ENCODE measurements at regions not wholly inside any gene's neighbourhood (a gene's known extent, or its start where the extent isn't known, plus 50 kb on each side); places are given as distances from the start of the nearest gene placed in this dataset.

DNA sequence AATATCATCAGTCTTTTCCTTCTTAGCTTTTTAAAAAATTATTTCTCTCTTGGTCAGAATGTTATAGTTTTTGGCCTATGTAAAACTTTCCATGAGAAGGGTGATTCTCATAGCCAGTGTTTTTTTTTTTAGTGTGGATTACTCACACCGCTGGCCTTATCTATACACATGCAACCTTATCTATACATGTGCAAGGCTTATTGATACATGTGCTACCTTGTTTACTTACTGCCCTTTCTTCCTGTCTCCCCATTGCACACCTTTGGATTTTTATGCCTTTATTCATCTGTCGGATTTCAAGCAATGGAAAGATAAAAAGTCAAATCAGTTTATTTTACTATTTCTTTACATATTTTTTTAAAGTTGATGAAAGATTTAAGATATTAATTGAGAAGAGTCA, 660.0 kb upstream of the FZD8 start:
- Histone ChIP-seq H3K79me2 (ENCODE audit: insufficient read depth, low read length) (no peaks in the 10 kb centered on the region), H3K27me3 (ENCODE audit: insufficient read depth, low read length) (no peaks in the 10 kb centered on the region)
- intact Hi-C loops (cut with micrococcal nuclease): no loop called here

More for the DNA sequence above, 660.0 kb upstream of the FZD8 start:
- DNase-seq (ENCODE audit: low read depth, low spot score): no peak
- TF ChIP-seq, protein P1, sequence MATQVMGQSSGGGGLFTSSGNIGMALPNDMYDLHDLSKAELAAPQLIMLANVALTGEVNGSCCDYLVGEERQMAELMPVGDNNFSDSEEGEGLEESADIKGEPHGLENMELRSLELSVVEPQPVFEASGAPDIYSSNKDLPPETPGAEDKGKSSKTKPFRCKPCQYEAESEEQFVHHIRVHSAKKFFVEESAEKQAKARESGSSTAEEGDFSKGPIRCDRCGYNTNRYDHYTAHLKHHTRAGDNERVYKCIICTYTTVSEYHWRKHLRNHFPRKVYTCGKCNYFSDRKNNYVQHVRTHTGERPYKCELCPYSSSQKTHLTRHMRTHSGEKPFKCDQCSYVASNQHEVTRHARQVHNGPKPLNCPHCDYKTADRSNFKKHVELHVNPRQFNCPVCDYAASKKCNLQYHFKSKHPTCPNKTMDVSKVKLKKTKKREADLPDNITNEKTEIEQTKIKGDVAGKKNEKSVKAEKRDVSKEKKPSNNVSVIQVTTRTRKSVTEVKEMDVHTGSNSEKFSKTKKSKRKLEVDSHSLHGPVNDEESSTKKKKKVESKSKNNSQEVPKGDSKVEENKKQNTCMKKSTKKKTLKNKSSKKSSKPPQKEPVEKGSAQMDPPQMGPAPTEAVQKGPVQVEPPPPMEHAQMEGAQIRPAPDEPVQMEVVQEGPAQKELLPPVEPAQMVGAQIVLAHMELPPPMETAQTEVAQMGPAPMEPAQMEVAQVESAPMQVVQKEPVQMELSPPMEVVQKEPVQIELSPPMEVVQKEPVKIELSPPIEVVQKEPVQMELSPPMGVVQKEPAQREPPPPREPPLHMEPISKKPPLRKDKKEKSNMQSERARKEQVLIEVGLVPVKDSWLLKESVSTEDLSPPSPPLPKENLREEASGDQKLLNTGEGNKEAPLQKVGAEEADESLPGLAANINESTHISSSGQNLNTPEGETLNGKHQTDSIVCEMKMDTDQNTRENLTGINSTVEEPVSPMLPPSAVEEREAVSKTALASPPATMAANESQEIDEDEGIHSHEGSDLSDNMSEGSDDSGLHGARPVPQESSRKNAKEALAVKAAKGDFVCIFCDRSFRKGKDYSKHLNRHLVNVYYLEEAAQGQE (IDR thresholded peaks at IDR 0.05; ENCODE audit: low read depth): no peak
- TF ChIP-seq EGR1 (IDR thresholded peaks at IDR 0.05; ENCODE audit: low read depth) (no peak), POLR2AphosphoS5 (IDR thresholded peaks at IDR 0.05; ENCODE audit: low read depth, low read length) (no peak), EZH2 (IDR thresholded peaks at IDR 0.05) (no peak), CBX3 (IDR thresholded peaks at IDR 0.05; ENCODE audit: low read depth) (no peak), SIN3A (IDR thresholded peaks at IDR 0.05; ENCODE audit: low read depth) (no peak)
- TF ChIP-seq, protein P2, sequence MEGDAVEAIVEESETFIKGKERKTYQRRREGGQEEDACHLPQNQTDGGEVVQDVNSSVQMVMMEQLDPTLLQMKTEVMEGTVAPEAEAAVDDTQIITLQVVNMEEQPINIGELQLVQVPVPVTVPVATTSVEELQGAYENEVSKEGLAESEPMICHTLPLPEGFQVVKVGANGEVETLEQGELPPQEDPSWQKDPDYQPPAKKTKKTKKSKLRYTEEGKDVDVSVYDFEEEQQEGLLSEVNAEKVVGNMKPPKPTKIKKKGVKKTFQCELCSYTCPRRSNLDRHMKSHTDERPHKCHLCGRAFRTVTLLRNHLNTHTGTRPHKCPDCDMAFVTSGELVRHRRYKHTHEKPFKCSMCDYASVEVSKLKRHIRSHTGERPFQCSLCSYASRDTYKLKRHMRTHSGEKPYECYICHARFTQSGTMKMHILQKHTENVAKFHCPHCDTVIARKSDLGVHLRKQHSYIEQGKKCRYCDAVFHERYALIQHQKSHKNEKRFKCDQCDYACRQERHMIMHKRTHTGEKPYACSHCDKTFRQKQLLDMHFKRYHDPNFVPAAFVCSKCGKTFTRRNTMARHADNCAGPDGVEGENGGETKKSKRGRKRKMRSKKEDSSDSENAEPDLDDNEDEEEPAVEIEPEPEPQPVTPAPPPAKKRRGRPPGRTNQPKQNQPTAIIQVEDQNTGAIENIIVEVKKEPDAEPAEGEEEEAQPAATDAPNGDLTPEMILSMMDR (IDR thresholded peaks at IDR 0.05 in 2 of 3, conservative IDR thresholded peaks at IDR 0.05 in 1 of 3; ENCODE audit: borderline replicate concordance in 1 of 3, insufficient read depth in 1 of 3, low read depth in 2 of 3, low read length in 2 of 3): no peak
- RAD21 ChIA-PET (ENCODE audit: low non-redundant PET in 1 of 2, low total read pairs in 2 of 2, uncharacterized antibody in 2 of 2, unreplicated experiment in 2 of 2): no interaction called here
- H4K20me1 ChIP-seq (ENCODE audit: insufficient read depth): no peaks in the 10 kb centered on the region
- no peak overlapping the region for H3K4me2 ChIP-seq (ENCODE audit: low read length)
- no peak overlapping the region for H3K27ac ChIP-seq (ENCODE audit: low read depth, low read length)
- no peak overlapping the region for H2AFZ ChIP-seq (ENCODE audit: low read depth, low read length, poor library complexity, severe bottlenecking)
- no peak for ATAC-seq
- H3K9me3 ChIP-seq (ENCODE audit: control insufficient read depth in 1 of 2, insufficient read depth in 1 of 2, low read depth in 1 of 2, low read length in 2 of 2): peaks cover 8 to 18% of the 10 kb centered on the region in 2 experiments; a peak in 2 of 4 replicates
- H3K4me1 ChIP-seq (ENCODE audit: control insufficient read depth in 1 of 2, insufficient read depth in 2 of 2, low read length in 2 of 2): no peaks in the 10 kb centered on the region
- H3K36me3 ChIP-seq (ENCODE audit: control insufficient read depth in 1 of 2, insufficient read depth in 2 of 2, low read length in 2 of 2): no peaks in the 10 kb centered on the region
- POLR2A ChIA-PET: no interaction called here
- CTCF ChIA-PET: no interaction called here
- H3K4me3 ChIP-seq (replicated peaks in 1 of 2; ENCODE audit: low read depth in 1 of 2, low read length in 2 of 2): no peak overlapping the region
- no peak overlapping the region for H3K9ac ChIP-seq (ENCODE audit: low read length)
- BruUV-seq (replicated peaks): no TSS peak
- no peaks in the 10 kb centered on the region for H3K9me2 ChIP-seq (ENCODE audit: insufficient read depth)
